ENCODE measurements at regions not wholly inside any gene's neighbourhood (a gene's known extent, or its start where the extent isn't known, plus 50 kb on each side); places are given as distances from the start of the nearest gene placed in this dataset.

DNA sequence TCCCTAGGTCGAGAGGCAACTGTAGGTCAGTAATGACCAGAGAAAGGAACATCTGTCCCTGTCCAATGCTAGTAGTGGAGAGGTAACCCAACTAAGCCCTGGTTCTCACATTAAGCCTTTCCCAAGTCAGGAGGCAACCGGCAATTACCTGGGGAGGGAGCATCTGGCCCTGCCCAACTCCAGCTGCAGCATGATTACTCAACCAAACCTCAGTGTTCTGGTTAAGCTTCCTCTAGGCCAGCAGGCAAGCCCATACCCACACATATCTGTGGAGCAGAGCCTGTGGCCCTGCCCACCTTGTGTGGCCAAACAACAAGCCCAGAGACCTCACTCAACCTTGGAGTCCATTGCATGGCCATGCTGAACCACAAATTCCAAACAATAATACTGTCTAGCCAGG, 220.8 kb upstream of the SLC24A2 start (continued):
- TF ChIP-seq ZNF549 (tag by site-specific recombination; IDR thresholded peaks at IDR 0.05) = no peak

DNA sequence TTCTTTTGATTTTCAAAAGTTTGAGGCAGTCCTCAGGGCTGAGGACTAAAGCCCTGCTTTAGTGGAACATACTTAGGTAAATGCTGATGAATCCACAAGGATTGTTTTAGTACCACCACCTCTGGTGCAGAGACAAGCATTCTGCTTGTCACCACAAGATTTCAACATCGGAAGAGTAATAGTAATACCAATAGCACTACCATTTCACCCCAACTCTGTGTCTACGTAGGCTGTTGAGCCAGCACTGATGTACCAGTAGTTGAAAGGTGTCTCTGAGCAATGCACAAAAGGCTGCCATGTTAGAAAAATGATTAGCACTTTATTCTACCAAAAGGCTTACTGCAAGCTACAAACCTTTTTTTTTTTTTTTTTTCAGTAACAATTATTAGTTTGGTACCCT, 213.2 kb upstream of the SLC24A2 start:
- POLR2A ChIA-PET = no interaction called here

DNA sequence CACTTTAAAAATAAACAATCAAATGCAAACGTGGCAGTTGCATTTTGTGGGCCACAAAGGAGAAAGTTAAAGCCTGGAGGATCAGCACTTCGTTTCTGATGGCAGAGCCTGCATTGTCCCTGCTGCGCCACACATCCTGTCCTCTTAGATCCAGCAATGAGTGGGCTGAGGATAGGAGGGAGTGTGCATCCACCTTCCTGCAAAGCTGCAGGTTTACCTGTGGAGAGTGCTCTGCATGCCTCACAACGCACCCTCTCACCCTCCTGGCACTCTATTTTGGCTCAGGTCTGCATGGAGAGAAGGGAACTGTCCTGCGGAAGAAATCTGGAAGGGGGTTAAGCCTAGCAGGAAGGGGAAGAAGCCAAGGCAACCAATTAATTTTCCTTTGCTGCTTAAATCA, 212.2 kb upstream of the SLC24A2 start:
- Histone ChIP-seq H3K9me3 (ENCODE audit: control insufficient read depth, insufficient read depth, low read depth, low read length) (no peaks in the 10 kb centered on the region), H3K4me3 (ENCODE audit: low read depth, low read length) (no peak overlapping the region), H3K4me1 (ENCODE audit: control insufficient read depth, insufficient read depth, low read length) (no peaks in the 10 kb centered on the region), H3K27ac (ENCODE audit: extremely low read depth, low read depth, low read length) (no peak overlapping the region), H3K36me3 (ENCODE audit: control insufficient read depth in 2 of 2, insufficient read depth in 1 of 2, low read length in 2 of 2) (no peaks in the 10 kb centered on the region)
- CTCF ChIA-PET = no interaction called here
- POLR2A ChIA-PET = no interaction called here
- TF ChIP-seq RBAK (tag by site-specific recombination; IDR thresholded peaks at IDR 0.05) (no peak), HOXA7 (CRISPR knock-in tag; IDR thresholded peaks at IDR 0.05; ENCODE audit: borderline replicate concordance) (no peak), MYNN (tag by site-specific recombination; IDR thresholded peaks at IDR 0.05; ENCODE audit: borderline replicate concordance) (no peak), ZNF561 (tag by site-specific recombination; IDR thresholded peaks at IDR 0.05; ENCODE audit: borderline replicate concordance) (no peak), ZNF248 (tag by site-specific recombination; IDR thresholded peaks at IDR 0.05) (no peak), ZNF610 (tag by site-specific recombination; IDR thresholded peaks at IDR 0.05; ENCODE audit: borderline replicate concordance) (no peak), PRDM1 (tag by site-specific recombination; IDR thresholded peaks at IDR 0.05) (no peak), ZNF48 (tag by site-specific recombination; IDR thresholded peaks at IDR 0.05) (no peak)
- TF ChIP-seq, protein P1, sequence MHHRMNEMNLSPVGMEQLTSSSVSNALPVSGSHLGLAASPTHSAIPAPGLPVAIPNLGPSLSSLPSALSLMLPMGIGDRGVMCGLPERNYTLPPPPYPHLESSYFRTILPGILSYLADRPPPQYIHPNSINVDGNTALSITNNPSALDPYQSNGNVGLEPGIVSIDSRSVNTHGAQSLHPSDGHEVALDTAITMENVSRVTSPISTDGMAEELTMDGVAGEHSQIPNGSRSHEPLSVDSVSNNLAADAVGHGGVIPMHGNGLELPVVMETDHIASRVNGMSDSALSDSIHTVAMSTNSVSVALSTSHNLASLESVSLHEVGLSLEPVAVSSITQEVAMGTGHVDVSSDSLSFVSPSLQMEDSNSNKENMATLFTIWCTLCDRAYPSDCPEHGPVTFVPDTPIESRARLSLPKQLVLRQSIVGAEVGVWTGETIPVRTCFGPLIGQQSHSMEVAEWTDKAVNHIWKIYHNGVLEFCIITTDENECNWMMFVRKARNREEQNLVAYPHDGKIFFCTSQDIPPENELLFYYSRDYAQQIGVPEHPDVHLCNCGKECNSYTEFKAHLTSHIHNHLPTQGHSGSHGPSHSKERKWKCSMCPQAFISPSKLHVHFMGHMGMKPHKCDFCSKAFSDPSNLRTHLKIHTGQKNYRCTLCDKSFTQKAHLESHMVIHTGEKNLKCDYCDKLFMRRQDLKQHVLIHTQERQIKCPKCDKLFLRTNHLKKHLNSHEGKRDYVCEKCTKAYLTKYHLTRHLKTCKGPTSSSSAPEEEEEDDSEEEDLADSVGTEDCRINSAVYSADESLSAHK (tag by site-specific recombination; IDR thresholded peaks at IDR 0.05) = no peak

More for the DNA sequence above, 213.2 kb upstream of the SLC24A2 start:
- CTCF ChIA-PET = interaction anchor here (0.6 to 1.0 kb wide), 2 partner anchors 347 to 1109 kb away, joined by 3 to 4 read pairs; no protein-coding TSS in a partner anchor
- Histone ChIP-seq H3K27ac (ENCODE audit: extremely low read depth, low read depth, low read length) (no peak overlapping the region), H3K4me1 (ENCODE audit: control insufficient read depth, insufficient read depth, low read length) (no peaks in the 10 kb centered on the region), H3K36me3 (ENCODE audit: control insufficient read depth in 2 of 2, insufficient read depth in 1 of 2, low read length in 2 of 2) (no peaks in the 10 kb centered on the region), H3K9me3 (ENCODE audit: control insufficient read depth, insufficient read depth, low read depth, low read length) (no peaks in the 10 kb centered on the region), H3K4me3 (ENCODE audit: low read depth, low read length) (no peak overlapping the region)
- TF ChIP-seq, protein P2, sequence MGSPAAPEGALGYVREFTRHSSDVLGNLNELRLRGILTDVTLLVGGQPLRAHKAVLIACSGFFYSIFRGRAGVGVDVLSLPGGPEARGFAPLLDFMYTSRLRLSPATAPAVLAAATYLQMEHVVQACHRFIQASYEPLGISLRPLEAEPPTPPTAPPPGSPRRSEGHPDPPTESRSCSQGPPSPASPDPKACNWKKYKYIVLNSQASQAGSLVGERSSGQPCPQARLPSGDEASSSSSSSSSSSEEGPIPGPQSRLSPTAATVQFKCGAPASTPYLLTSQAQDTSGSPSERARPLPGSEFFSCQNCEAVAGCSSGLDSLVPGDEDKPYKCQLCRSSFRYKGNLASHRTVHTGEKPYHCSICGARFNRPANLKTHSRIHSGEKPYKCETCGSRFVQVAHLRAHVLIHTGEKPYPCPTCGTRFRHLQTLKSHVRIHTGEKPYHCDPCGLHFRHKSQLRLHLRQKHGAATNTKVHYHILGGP (tag by site-specific recombination; IDR thresholded peaks at IDR 0.05) = no peak
- TF ChIP-seq ZNF138 (tag by site-specific recombination; IDR thresholded peaks at IDR 0.05; ENCODE audit: borderline replicate concordance) (no peak), SETDB1 (IDR thresholded peaks at IDR 0.05; ENCODE audit: insufficient read length, low read length) (no peak), SP2 (tag by site-specific recombination; IDR thresholded peaks at IDR 0.05) (no peak), REST (tag by site-specific recombination; IDR thresholded peaks at IDR 0.05) (no peak), ZNF660 (tag by site-specific recombination; IDR thresholded peaks at IDR 0.05) (no peak), ZNF707 (tag by site-specific recombination; IDR thresholded peaks at IDR 0.05) (no peak), ZNF514 (tag by site-specific recombination; IDR thresholded peaks at IDR 0.05) (no peak), ZNF747 (tag by site-specific recombination; IDR thresholded peaks at IDR 0.05) (no peak), SCRT2 (tag by site-specific recombination; IDR thresholded peaks at IDR 0.05) (no peak)
- TF ChIP-seq, protein P3, sequence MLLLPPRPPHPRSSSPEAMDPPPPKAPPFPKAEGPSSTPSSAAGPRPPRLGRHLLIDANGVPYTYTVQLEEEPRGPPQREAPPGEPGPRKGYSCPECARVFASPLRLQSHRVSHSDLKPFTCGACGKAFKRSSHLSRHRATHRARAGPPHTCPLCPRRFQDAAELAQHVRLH (tag by site-specific recombination; IDR thresholded peaks at IDR 0.05) = no peak
- TF ChIP-seq, protein P4, sequence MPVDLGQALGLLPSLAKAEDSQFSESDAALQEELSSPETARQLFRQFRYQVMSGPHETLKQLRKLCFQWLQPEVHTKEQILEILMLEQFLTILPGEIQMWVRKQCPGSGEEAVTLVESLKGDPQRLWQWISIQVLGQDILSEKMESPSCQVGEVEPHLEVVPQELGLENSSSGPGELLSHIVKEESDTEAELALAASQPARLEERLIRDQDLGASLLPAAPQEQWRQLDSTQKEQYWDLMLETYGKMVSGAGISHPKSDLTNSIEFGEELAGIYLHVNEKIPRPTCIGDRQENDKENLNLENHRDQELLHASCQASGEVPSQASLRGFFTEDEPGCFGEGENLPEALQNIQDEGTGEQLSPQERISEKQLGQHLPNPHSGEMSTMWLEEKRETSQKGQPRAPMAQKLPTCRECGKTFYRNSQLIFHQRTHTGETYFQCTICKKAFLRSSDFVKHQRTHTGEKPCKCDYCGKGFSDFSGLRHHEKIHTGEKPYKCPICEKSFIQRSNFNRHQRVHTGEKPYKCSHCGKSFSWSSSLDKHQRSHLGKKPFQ (tag by site-specific recombination; IDR thresholded peaks at IDR 0.05) = no peak

All from HEK293 (cell line).